ENCODE measurements at regions not wholly inside any gene's neighbourhood (a gene's known extent, or its start where the extent isn't known, plus 50 kb on each side); places are given as distances from the start of the nearest gene placed in this dataset.

DNA sequence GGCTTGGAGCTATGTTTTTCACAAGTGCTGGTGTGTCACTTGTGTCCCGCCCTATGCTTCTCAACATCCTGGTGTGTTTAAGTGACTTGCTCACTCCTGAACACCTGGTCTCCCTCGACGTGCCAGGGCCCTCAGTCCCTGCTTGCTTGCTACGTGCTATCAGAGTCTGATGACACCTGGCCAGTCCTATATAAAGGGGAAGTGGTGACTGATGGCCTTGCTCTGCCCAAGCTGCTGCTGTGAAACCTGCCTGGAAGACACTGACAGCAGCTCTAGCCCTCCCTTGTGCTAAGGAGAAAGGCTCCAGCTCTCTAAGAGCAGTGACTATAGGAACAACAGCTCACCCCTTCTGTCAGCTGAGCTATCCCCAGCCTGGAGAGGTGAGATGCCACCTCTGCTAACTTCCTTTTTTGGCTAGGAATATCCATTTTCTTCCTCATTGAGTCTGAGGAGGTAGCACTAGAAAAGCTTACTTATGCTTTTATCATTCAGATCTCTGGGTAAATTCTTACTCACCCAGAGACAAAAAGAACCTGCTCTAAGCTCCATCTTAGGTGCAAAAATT lies 77.2 kb upstream of the PLXNA4 start:
- 0 out of 2 replicates have a peak, but pooled peaks cover 5% of the 10 kb centered on the region for H3K4me1 ChIP-seq (ENCODE audit: insufficient read depth)
- H3K9me3 ChIP-seq (ENCODE audit: low read depth), result no peaks in the 10 kb centered on the region
- H3K4me3 ChIP-seq, result no peak overlapping the region
- H3K27me3 ChIP-seq (replicated peaks; ENCODE audit: insufficient read depth), result peaks cover 7% of the 10 kb centered on the region; the same call in 1 of the 2 replicates
- no peaks in the 10 kb centered on the region; the same call in 1 of the 2 replicates for H3F3A ChIP-seq (ENCODE audit: insufficient read depth)
- H3K4me2 ChIP-seq (ENCODE audit: unreplicated experiment), result no peak overlapping the region
- H3K9me2 ChIP-seq (ENCODE audit: insufficient read depth), result no peaks in the 10 kb centered on the region
- no peak overlapping the region for H2AFZ ChIP-seq
- in situ Hi-C loops (cut with MboI), result no loop called here
- H3K36me3 ChIP-seq (ENCODE audit: low read depth), result no peaks in the 10 kb centered on the region
- no peaks in the 10 kb centered on the region for H3K79me2 ChIP-seq (ENCODE audit: insufficient read depth)
- DNase-seq, result no peak
- TF ChIP-seq EZH2 (IDR thresholded peaks at IDR 0.05; ENCODE audit: insufficient read depth, poor library complexity, severe bottlenecking) (no peak), EZH2phosphoT487 (IDR thresholded peaks at IDR 0.05; ENCODE audit: insufficient read depth, low read depth) (no peak)
- no peak overlapping the region for H3K27ac ChIP-seq
- no peaks in the 10 kb centered on the region for H4K20me1 ChIP-seq (ENCODE audit: insufficient read depth)
- 46 to 62% methylated on average over 4 of the region's 4 CpGs for WGBS, 2 experiments (ENCODE audit: low coverage in 1 of 2, low lambda C conversion rate in 2 of 2, missing lambda C conversion rate in 2 of 2)
- no peak overlapping the region for H3K9ac ChIP-seq

DNA sequence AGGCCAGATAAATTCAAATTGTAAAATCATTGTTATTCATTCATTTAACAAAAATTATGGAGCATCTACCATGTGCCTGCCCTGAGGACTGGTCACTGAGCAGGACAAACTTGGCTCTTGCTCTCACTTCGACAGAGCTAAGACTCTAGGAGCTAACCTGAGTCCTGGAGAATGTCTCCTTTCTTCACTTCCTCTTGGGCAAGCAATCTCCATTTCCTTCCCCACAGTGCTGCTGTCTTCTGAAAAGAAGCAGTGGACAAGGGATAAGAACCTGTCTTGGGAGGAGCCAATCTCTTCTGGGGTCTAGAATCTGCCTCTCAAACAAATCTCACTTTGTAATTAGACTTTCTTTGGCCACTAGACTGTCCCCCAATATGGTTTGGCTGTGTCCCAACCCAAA lies 76.2 kb upstream of the PLXNA4 start:
- H3K4me1 ChIP-seq (ENCODE audit: insufficient read depth), result 0 out of 2 replicates have a peak, but pooled peaks cover 5% of the 10 kb centered on the region
- H3K27ac ChIP-seq, result no peak overlapping the region
- no peak overlapping the region for H3K4me3 ChIP-seq
- no peaks in the 10 kb centered on the region for H3K79me2 ChIP-seq (ENCODE audit: insufficient read depth)
- H2AFZ ChIP-seq, result no peak overlapping the region
- TF ChIP-seq EZH2phosphoT487 (IDR thresholded peaks at IDR 0.05; ENCODE audit: insufficient read depth, low read depth), result no peak
- no peak for TF ChIP-seq EZH2 (IDR thresholded peaks at IDR 0.05; ENCODE audit: insufficient read depth, poor library complexity, severe bottlenecking)
- no peak overlapping the region for H3K4me2 ChIP-seq (ENCODE audit: unreplicated experiment)
- in situ Hi-C loops (cut with MboI), result no loop called here
- WGBS, 2 experiments (ENCODE audit: low coverage in 1 of 2, low lambda C conversion rate in 2 of 2, missing lambda C conversion rate in 2 of 2), result 54 to 63% methylated on average over 1 of the region's 1 CpG
- no peaks in the 10 kb centered on the region for H4K20me1 ChIP-seq (ENCODE audit: insufficient read depth)
- H3K9ac ChIP-seq, result no peak overlapping the region
- no peaks in the 10 kb centered on the region for H3K36me3 ChIP-seq (ENCODE audit: low read depth)
- H3K27me3 ChIP-seq (replicated peaks; ENCODE audit: insufficient read depth), result peaks cover 7% of the 10 kb centered on the region; the same call in 1 of the 2 replicates
- H3F3A ChIP-seq (ENCODE audit: insufficient read depth), result no peaks in the 10 kb centered on the region; the same call in 1 of the 2 replicates
- H3K9me3 ChIP-seq (ENCODE audit: low read depth), result no peaks in the 10 kb centered on the region
- DNase-seq, result no peak
- H3K9me2 ChIP-seq (ENCODE audit: insufficient read depth), result no peaks in the 10 kb centered on the region

DNA sequence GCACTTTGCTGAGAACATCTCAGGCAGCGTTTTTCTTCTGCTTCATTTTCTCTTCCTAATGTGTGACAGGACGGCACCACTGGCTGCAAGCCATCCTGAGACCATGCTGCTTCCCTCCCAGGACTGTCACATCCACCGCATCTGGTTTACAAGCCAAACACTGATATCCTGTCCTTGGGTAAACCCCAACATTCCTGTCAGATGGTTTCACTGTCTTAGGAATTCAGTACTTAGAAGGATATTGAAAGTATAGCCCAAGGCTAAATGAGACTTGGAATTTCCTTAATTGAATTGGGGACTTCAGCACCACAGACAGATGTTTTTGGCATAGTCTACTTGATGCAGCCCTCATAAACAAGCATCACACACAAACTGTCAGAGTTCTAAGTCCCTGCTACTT lies 74.2 kb upstream of the PLXNA4 start:
- Histone ChIP-seq H3K27me3 (replicated peaks; ENCODE audit: insufficient read depth) (peaks cover 2% of the 10 kb centered on the region; the same call in 1 of the 2 replicates), H3K4me3 (peak overlapping the region; percentile 31), H4K20me1 (ENCODE audit: insufficient read depth) (no peaks in the 10 kb centered on the region), H3K36me3 (ENCODE audit: low read depth) (no peaks in the 10 kb centered on the region), H3K4me2 (ENCODE audit: unreplicated experiment) (peak overlapping the region; percentile 43), H3K27ac (no peak overlapping the region), H2AFZ (no peak overlapping the region), H3F3A (ENCODE audit: insufficient read depth) (no peaks in the 10 kb centered on the region; the same call in 1 of the 2 replicates), H3K9me2 (ENCODE audit: insufficient read depth) (no peaks in the 10 kb centered on the region), H3K79me2 (ENCODE audit: insufficient read depth) (no peaks in the 10 kb centered on the region), H3K9me3 (ENCODE audit: low read depth) (no peaks in the 10 kb centered on the region), H3K9ac (no peak overlapping the region), H3K4me1 (ENCODE audit: insufficient read depth) (0 out of 2 replicates have a peak, but pooled peaks cover 5% of the 10 kb centered on the region)
- DNase-seq, result peak; percentile 69
- in situ Hi-C loops (cut with MboI), result no loop called here
- TF ChIP-seq EZH2phosphoT487 (IDR thresholded peaks at IDR 0.05; ENCODE audit: insufficient read depth, low read depth) (no peak), EZH2 (IDR thresholded peaks at IDR 0.05; ENCODE audit: insufficient read depth, poor library complexity, severe bottlenecking) (no peak)
- 0 to 1% methylated on average over 3 of the region's 3 CpGs for WGBS, 2 experiments (ENCODE audit: low coverage in 1 of 2, low lambda C conversion rate in 2 of 2, missing lambda C conversion rate in 2 of 2)

DNA sequence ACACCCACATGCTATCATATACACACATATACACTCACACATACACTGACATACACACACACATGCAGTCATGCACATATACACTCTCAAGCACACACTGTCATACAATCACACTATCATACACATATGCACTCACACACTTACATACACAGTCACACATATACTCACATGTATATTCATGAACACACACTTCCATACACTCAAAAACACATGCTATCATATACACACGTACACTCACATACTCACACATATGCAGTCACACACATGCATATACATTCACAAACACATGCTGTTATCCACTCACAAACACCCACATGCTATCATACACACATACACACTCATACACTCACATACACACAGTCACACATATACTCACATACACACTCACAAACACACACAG lies 71.0 kb upstream of the PLXNA4 start:
- DNase-seq, result no peak
- Histone ChIP-seq H3K79me2 (ENCODE audit: insufficient read depth) (no peaks in the 10 kb centered on the region), H3K4me1 (ENCODE audit: insufficient read depth) (0 out of 2 replicates have a peak, but pooled peaks cover 5% of the 10 kb centered on the region), H3K4me2 (ENCODE audit: unreplicated experiment) (no peak overlapping the region), H3K36me3 (ENCODE audit: low read depth) (no peaks in the 10 kb centered on the region), H3K27me3 (replicated peaks; ENCODE audit: insufficient read depth) (no peaks in the 10 kb centered on the region; the same call in 1 of the 2 replicates), H3K4me3 (no peak overlapping the region), H2AFZ (no peak overlapping the region), H3K9me3 (ENCODE audit: low read depth) (no peaks in the 10 kb centered on the region), H3K9me2 (ENCODE audit: insufficient read depth) (no peaks in the 10 kb centered on the region), H3K27ac (no peak overlapping the region), H3F3A (ENCODE audit: insufficient read depth) (no peaks in the 10 kb centered on the region; the same call in 1 of the 2 replicates), H3K9ac (no peak overlapping the region), H4K20me1 (ENCODE audit: insufficient read depth) (no peaks in the 10 kb centered on the region)
- in situ Hi-C loops (cut with MboI), result no loop called here
- WGBS, 2 experiments (ENCODE audit: low coverage in 1 of 2, low lambda C conversion rate in 2 of 2, missing lambda C conversion rate in 2 of 2), result 87 to 93% methylated on average over 1 of the region's 1 CpG
- no peak for TF ChIP-seq EZH2phosphoT487 (IDR thresholded peaks at IDR 0.05; ENCODE audit: insufficient read depth, low read depth)
